ENCODE measurements at regions not wholly inside any gene's neighbourhood (a gene's known extent, or its start where the extent isn't known, plus 50 kb on each side); places are given as distances from the start of the nearest gene placed in this dataset.

- TF ChIP-seq CTCF (IDR thresholded peaks at IDR 0.05; ENCODE audit: extremely low read depth in 1 of 2, insufficient read depth in 1 of 2, low read depth in 1 of 2, low read length in 2 of 2) (no peak), POLR2A (IDR thresholded peaks at IDR 0.05; ENCODE audit: low read depth, low read length) (no peak), POLR2AphosphoS5 (IDR thresholded peaks at IDR 0.05; ENCODE audit: insufficient read depth, low read depth, low read length) (no peak)
Measured at GRCh38 chrX:140920416-140920815, 82.0 kb upstream of the SPANXB1 start.
